GM12878 (cell line): ENCODE measurements at regions not wholly inside any gene's neighbourhood (a gene's known extent, or its start where the extent isn't known, plus 50 kb on each side); places are given as distances from the start of the nearest gene placed in this dataset.

ENCODE experiments used
- ATAC-seq: fragments of 200-7000 bp; cut with Tn5 transposase; 3 replicates; pipeline ENCODE4 v1.9.1; 2020; ENCODE audit warnings: mild to moderate bottlenecking, moderate library complexity
- BruUV-seq: library from RNA; stranded (reverse); fragments of 400-500 nt; replicated peaks from 2 replicates; lab custom pipeline; 2021; lab: Mats Ljungman, UMichigan
- CTCF ChIA-PET: fragments of 300-600 bp; sonication (Branson Sonifier 250); formaldehyde crosslinking; extraction: SDS; loops from one replicate; lab custom pipeline; 2021; ENCODE audit warnings: inconsistent platforms; lab: Yijun Ruan, JAX
- POLR2A ChIA-PET: fragments of 350-600 bp; formaldehyde crosslinking; extraction: SDS; loops from one replicate; lab custom pipeline; 2021; ENCODE audit warnings: inconsistent platforms; lab: Charles Lee
- RAD21 ChIA-PET: fragments of 300-600 bp; sonication (Branson Sonifier 250); formaldehyde crosslinking; loops from one replicate; lab custom pipeline; 2023; ENCODE audit warnings: antibody characterized with exemption; ENCODE audit not compliant: unreplicated experiment; lab: Charles Lee
- SMC1A ChIA-PET: fragments of 300-600 bp; sonication (Branson Sonifier 250); formaldehyde crosslinking; loops from one replicate; lab custom pipeline; 2023; ENCODE audit not compliant: unreplicated experiment, uncharacterized antibody; lab: Charles Lee
- DNase-seq: peaks from one replicate; pipeline ENCODE4 v3.0.0-alpha.2; 2011; ENCODE audit warnings: low read depth, low spot score
- FAIRE-seq: peaks from 3 replicates; lab custom pipeline; 2011; peaks lifted over from hg19 to GRCh38; lab: Jason Lieb, UNC
- H2AFZ ChIP-seq: 2 replicates; pipeline ENCODE4 v1.6.0; 2011; ENCODE audit warnings: low read depth, low read length, control low read depth; ENCODE audit not compliant: control insufficient read depth
- H3K27ac ChIP-seq: 2 replicates; pipeline ENCODE4 v1.5.1; 2011; ENCODE audit warnings: control low read depth; ENCODE audit not compliant: control insufficient read depth, insufficient read depth
- H3K27me3 ChIP-seq, 2 experiments: replicated peaks in 1 of 2; 2 replicates each; pipeline versions ENCODE4 v1.6.0 to v1.6.1; 2011; ENCODE audit warnings: low read length in 1 of 2; ENCODE audit not compliant: control insufficient read depth in 2 of 2, insufficient read depth in 2 of 2
- H3K36me3 ChIP-seq, 2 experiments: 2 replicates each; pipeline ENCODE4 v1.5.1; 2011; ENCODE audit warnings: low read length in 1 of 2; ENCODE audit not compliant: control insufficient read depth in 2 of 2, insufficient read depth in 2 of 2
- H3K4me1 ChIP-seq: 2 replicates; pipeline ENCODE4 v1.6.1; 2011; ENCODE audit warnings: mild to moderate bottlenecking, low read length, moderate library complexity, mixed read lengths; ENCODE audit not compliant: control insufficient read depth, insufficient read depth
- H3K4me2 ChIP-seq: 2 replicates; pipeline ENCODE4 v1.6.0; 2011; ENCODE audit warnings: control low read depth; ENCODE audit not compliant: control insufficient read depth, insufficient read depth
- H3K4me3 ChIP-seq: fragments of 200-600 bp; sonication (generic); 2 replicates; pipeline ENCODE4 v1.5.1; 2016
- H3K79me2 ChIP-seq: 2 replicates; pipeline ENCODE4 v1.6.0; 2011; ENCODE audit warnings: low read length; ENCODE audit not compliant: control insufficient read depth, insufficient read depth
- H3K9ac ChIP-seq: 2 replicates; pipeline ENCODE4 v1.8.0; 2011; ENCODE audit warnings: low read length, control low read depth, mixed read lengths; ENCODE audit not compliant: control insufficient read depth, insufficient read depth
- H3K9me3 ChIP-seq: replicated peaks from 3 replicates; pipeline ENCODE4 v1.5.1; 2011; ENCODE audit warnings: mild to moderate bottlenecking, low read length; ENCODE audit not compliant: control insufficient read depth, insufficient read depth
- H4K20me1 ChIP-seq: 2 replicates; pipeline ENCODE4 v1.6.0; 2011; ENCODE audit not compliant: control insufficient read depth, insufficient read depth
- EGR1 ChIP-seq, 2 experiments: IDR thresholded peaks; 1 replicate in 1 of 2; 2 replicates in 1 of 2; pipeline ENCODE4 v1.6.1; 2011 to 2012; ENCODE audit warnings: low read depth in 2 of 2, low read length in 2 of 2, borderline replicate concordance in 1 of 2, mild to moderate bottlenecking in 1 of 2, moderate library complexity in 1 of 2
- HCFC1 ChIP-seq: fragments of 150-350 bp; IDR thresholded peaks from 2 replicates; pipeline ENCODE4 v1.6.1; 2014; ENCODE audit warnings: low read length
- MYB ChIP-seq: fragments of 150-350 bp; IDR thresholded peaks from 2 replicates; pipeline ENCODE4 v1.6.1; 2014; ENCODE audit warnings: mild to moderate bottlenecking, low read depth, low read length, borderline replicate concordance
- NFYB ChIP-seq: IDR thresholded peaks from 2 replicates; pipeline ENCODE4 v1.6.1; 2011; ENCODE audit warnings: low read depth, mild to moderate bottlenecking, low read length, improper control_type of control experiment, moderate library complexity; ENCODE audit not compliant: insufficient read depth
- PAX5 ChIP-seq: IDR thresholded peaks from 2 replicates; pipeline ENCODE4 v1.6.1; 2011; ENCODE audit warnings: low read depth, low read length, borderline replicate concordance
- POLR2AphosphoS2 ChIP-seq: IDR thresholded peaks from 2 replicates; pipeline ENCODE4 v1.6.1; 2011; ENCODE audit warnings: low read depth, mild to moderate bottlenecking, low read length, improper control_type of control experiment, moderate library complexity
- RAD21 ChIP-seq: IDR thresholded peaks from 2 replicates; pipeline ENCODE4 v1.6.1; 2011; ENCODE audit warnings: mild to moderate bottlenecking, low read depth, low read length, moderate library complexity; ENCODE audit not compliant: insufficient read depth
- SIX5 ChIP-seq: IDR thresholded peaks from 2 replicates; pipeline ENCODE4 v1.6.1; 2011; ENCODE audit warnings: mild to moderate bottlenecking, low read depth, low read length, moderate library complexity; ENCODE audit not compliant: severe bottlenecking
- SMC3 ChIP-seq: IDR thresholded peaks from 2 replicates; pipeline ENCODE4 v1.6.1; 2011; ENCODE audit warnings: low read length, improper control_type of control experiment, borderline replicate concordance
- TBL1XR1 ChIP-seq: IDR thresholded peaks from 2 replicates; pipeline ENCODE4 v1.6.1; 2012; ENCODE audit warnings: low read depth, low read length, improper control_type of control experiment
- YY1 ChIP-seq: IDR thresholded peaks from 2 replicates; pipeline ENCODE4 v1.6.1; 2011; ENCODE audit warnings: low read depth, mild to moderate bottlenecking, low read length
- whole genome bisulfite sequencing: methylation state at CpG from one replicate; pipeline ENCODE4 v1.1.6; 2016; ENCODE audit warnings: low lambda C conversion rate; ENCODE audit not compliant: insufficient replicate concordance, insufficient coverage; ENCODE audit errors: missing lambda C conversion rate; 5-methylcytosine and 5-hydroxymethylcytosine counted together
- in situ Hi-C: fragments of 300-500 bp; cut with MboI; formaldehyde crosslinking; loops from 9 replicates; pipeline ENCODE4 v1.14.3; 2018; ENCODE audit warnings: mixed read lengths
- intact Hi-C: fragments of 100-400 bp; cut with micrococcal nuclease; formaldehyde crosslinking; loops from one replicate; pipeline ENCODE4 v1.14.2; 2022; ENCODE audit not compliant: unreplicated experiment

GRCh38 chr3:107271787-107272387 lies 105.4 kb upstream of the CCDC54 start (continued):
- TF ChIP-seq PAX5 (no peak), RAD21 (peak; percentile 77), EGR1 (IDR thresholded peaks at IDR 0.05; ENCODE audit: borderline replicate concordance in 1 of 2, low read depth in 2 of 2, low read length in 2 of 2) (no peak), NFYB (no peak), POLR2AphosphoS2 (no peak), YY1 (no peak), SMC3 (peak; percentile 66; the same call in 1 of the 2 replicates), TBL1XR1 (no peak)

- Histone ChIP-seq H3K36me3 (no peaks in the 10 kb centered on the region), H3K4me3 (no peak overlapping the region), H3K79me2 (no peaks in the 10 kb centered on the region), H3K9ac (no peak overlapping the region), H2AFZ (no peak overlapping the region), H3K4me2 (no peak overlapping the region), H4K20me1 (no peaks in the 10 kb centered on the region), H3K4me1 (no peaks in the 10 kb centered on the region), H3K27me3 (no peaks in the 10 kb centered on the region; a peak in 1 of 4 replicates), H3K27ac (no peak overlapping the region), H3K9me3 (no peaks in the 10 kb centered on the region)
- no peak for ATAC-seq
- FAIRE-seq: no peak
- TF ChIP-seq MYB (no peak), HCFC1 (no peak), RAD21 (no peak), SIX5 (no peak), SMC3 (no peak)
- RAD21 ChIA-PET: interaction anchor here (0.6 to 4.1 kb wide), 4 partner anchors 16 to 238 kb away, joined by 4 to 27 read pairs (median 4); no protein-coding TSS in a partner anchor
- intact Hi-C loops (loop anchor here (1.0 kb wide), 1 partner anchor 149 kb away; no protein-coding TSS in a partner anchor), in situ Hi-C loops (no loop called here)
- 3% methylated on average over 2 of the region's 2 CpGs for whole genome bisulfite sequencing
- POLR2A ChIA-PET: no interaction called here
- DNase-seq: no peak
- SMC1A ChIA-PET: interaction anchor here (1.0 to 5.4 kb wide), 6 partner anchors 12 to 271 kb away, joined by 3 to 20 read pairs (median 4); no protein-coding TSS in a partner anchor
- CTCF ChIA-PET: interaction anchor here (0.6 to 3.6 kb wide), 27 partner anchors 8 to 1205 kb away, joined by 3 to 56 read pairs (median 4); no protein-coding TSS in a partner anchor
- BruUV-seq: no TSS peak
Measured at GRCh38 chr3:107272471-107272870, 104.8 kb upstream of the CCDC54 start.
